H1 (cell line): ENCODE measurements at regions not wholly inside any gene's neighbourhood (a gene's known extent, or its start where the extent isn't known, plus 50 kb on each side); places are given as distances from the start of the nearest gene placed in this dataset.

Experiments used
- CTCF ChIA-PET: fragments of 300-600 bp; sonication (Branson Sonifier 250); formaldehyde crosslinking; loops from one replicate; lab custom pipeline; 2021; ENCODE audit not compliant: partially characterized antibody; lab: Charles Lee
- POLR2A ChIA-PET: fragments of 300-600 bp; sonication (Branson Sonifier 250); formaldehyde crosslinking; loops from one replicate; lab custom pipeline; 2021; ENCODE audit warnings: inconsistent platforms; ENCODE audit not compliant: partially characterized antibody; lab: Charles Lee
- DNase-seq, 2 experiments: peaks; one replicate each; pipeline versions ENCODE4 v3.0.0 to v3.0.0-alpha.2; 2010 to 2022; ENCODE audit warnings: low spot score in 2 of 2, low read depth in 1 of 2, mixed read lengths in 1 of 2
- FAIRE-seq: peaks from 2 replicates; lab custom pipeline; 2011; peaks lifted over from hg19 to GRCh38; lab: Jason Lieb, UNC
- H2AFZ ChIP-seq: 2 replicates; pipeline ENCODE4 v1.8.1; 2012; ENCODE audit warnings: low read length, inconsistent platforms
- H2AK5ac ChIP-seq: 2 replicates; pipeline ENCODE4 v1.6.1; 2013; ENCODE audit warnings: low read depth, low read length
- H2BK120ac ChIP-seq: replicated peaks from 2 replicates; pipeline ENCODE3; 2013; ENCODE audit warnings: low read depth, low read length, inconsistent platforms
- H2BK12ac ChIP-seq: 2 replicates; pipeline ENCODE4 v1.6.1; 2013; ENCODE audit warnings: low read depth, low read length
- H2BK15ac ChIP-seq: 2 replicates; pipeline ENCODE4 v1.6.1; 2013; ENCODE audit warnings: low read length
- H2BK20ac ChIP-seq: 2 replicates; pipeline ENCODE4 v1.6.1; 2013; ENCODE audit warnings: low read length
- H2BK5ac ChIP-seq: 2 replicates; pipeline ENCODE4 v1.6.1; 2013; ENCODE audit warnings: low read depth, low read length
- H3K14ac ChIP-seq: 2 replicates; pipeline ENCODE4 v1.6.1; 2013; ENCODE audit warnings: inconsistent platforms; ENCODE audit not compliant: insufficient read length
- H3K18ac ChIP-seq: 2 replicates; pipeline ENCODE4 v1.6.1; 2013; ENCODE audit warnings: low read length; ENCODE audit errors: extremely low read depth
- H3K23ac ChIP-seq: 2 replicates; pipeline ENCODE4 v1.6.1; 2013; ENCODE audit warnings: inconsistent platforms; ENCODE audit not compliant: insufficient read length
- H3K23me2 ChIP-seq: 2 replicates; pipeline ENCODE4 v1.6.1; 2013; ENCODE audit warnings: low read depth, low read length
- H3K27ac ChIP-seq: 2 replicates; pipeline ENCODE4 v1.6.1; 2011; ENCODE audit warnings: low read depth, low read length, inconsistent platforms
- H3K27me3 ChIP-seq, 4 experiments: replicated peaks in 1 of 4; 1 replicate in 1 of 4; 2 replicates in 3 of 4; pipeline versions ENCODE4 v1.6.1 to v1.8.1; 2011 to 2013; ENCODE audit warnings: low read length in 3 of 4, mild to moderate bottlenecking in 3 of 4, inconsistent platforms in 2 of 4, mixed read lengths in 2 of 4, moderate library complexity in 1 of 4; ENCODE audit not compliant: control insufficient read depth in 3 of 4, insufficient read depth in 3 of 4; ENCODE audit errors: extremely low read depth in 1 of 4
- H3K36me3 ChIP-seq, 4 experiments: 2 replicates each; pipeline versions ENCODE4 v1.6.1 to v1.8.1; 2011 to 2013; ENCODE audit warnings: mild to moderate bottlenecking in 4 of 4, low read length in 3 of 4, moderate library complexity in 2 of 4, control low read depth in 1 of 4, inconsistent platforms in 1 of 4; ENCODE audit not compliant: insufficient read depth in 4 of 4, control insufficient read depth in 2 of 4
- H3K4ac ChIP-seq: replicated peaks from 2 replicates; pipeline ENCODE3; 2013; ENCODE audit warnings: low read length, low read depth, mixed read lengths, inconsistent platforms; ENCODE audit not compliant: insufficient read length
- H3K4me1 ChIP-seq, 4 experiments: replicated peaks in 1 of 4; 1 replicate in 1 of 4; 2 replicates in 3 of 4; pipeline versions ENCODE4 v1.6.1 to v1.8.1; 2011 to 2013; ENCODE audit warnings: low read length in 3 of 4, inconsistent platforms in 2 of 4, mixed read lengths in 1 of 4; ENCODE audit not compliant: insufficient read depth in 4 of 4, control insufficient read depth in 3 of 4
- H3K4me2 ChIP-seq, 2 experiments: 2 replicates each; pipeline versions ENCODE4 v1.6.1 to v1.8.1; 2011 to 2013; ENCODE audit warnings: low read depth in 2 of 2, low read length in 2 of 2, control low read depth in 1 of 2, inconsistent platforms in 1 of 2, mild to moderate bottlenecking in 1 of 2; ENCODE audit not compliant: insufficient read depth in 1 of 2
- H3K4me3 ChIP-seq, 4 experiments: fragments of 200-600, 300-600 bp in 1 of 4; sonication (generic), shearing (Covaris generic), sonication (Bioruptor Twin) in 1 of 4; 2 replicates each; pipeline versions ENCODE4 v1.5.1 to v1.8.1; 2011 to 2016; ENCODE audit warnings: low read length in 4 of 4, low read depth in 3 of 4, control low read depth in 2 of 4, inconsistent platforms in 2 of 4, mild to moderate bottlenecking in 2 of 4, mixed read lengths in 1 of 4, moderate library complexity in 1 of 4; ENCODE audit not compliant: insufficient read depth in 2 of 4; ENCODE audit errors: extremely low read depth in 1 of 4
- H3K56ac ChIP-seq: replicated peaks from 2 replicates; pipeline ENCODE3; 2013; ENCODE audit warnings: low read depth, mild to moderate bottlenecking, mixed read lengths, low read length, inconsistent platforms; ENCODE audit not compliant: insufficient read length
- H3K79me1 ChIP-seq: 2 replicates; pipeline ENCODE4 v1.6.1; 2013; ENCODE audit warnings: low read depth, low read length, control low read depth
- H3K79me2 ChIP-seq, 2 experiments: 2 replicates each; pipeline versions ENCODE4 v1.6.1 to v1.8.1; 2012 to 2013; ENCODE audit warnings: low read length in 2 of 2, mild to moderate bottlenecking in 2 of 2, inconsistent platforms in 1 of 2; ENCODE audit not compliant: insufficient read depth in 2 of 2, control insufficient read depth in 1 of 2
- H3K9ac ChIP-seq, 4 experiments: replicated peaks in 1 of 4; 1 replicate in 1 of 4; 2 replicates in 3 of 4; pipeline versions ENCODE4 v1.6.1 to v1.8.1; 2011 to 2013; ENCODE audit warnings: low read depth in 3 of 4, low read length in 3 of 4, control low read depth in 2 of 4, mild to moderate bottlenecking in 2 of 4, moderate library complexity in 2 of 4, inconsistent platforms in 1 of 4; ENCODE audit errors: extremely low read depth in 1 of 4
- H3K9me3 ChIP-seq, 2 experiments: 2 replicates each; pipeline versions ENCODE4 v1.6.1 to v1.8.1; 2012 to 2013; ENCODE audit warnings: mild to moderate bottlenecking in 2 of 2, moderate library complexity in 2 of 2, control low read depth in 1 of 2, inconsistent platforms in 1 of 2, low read depth in 1 of 2, low read length in 1 of 2, mixed read lengths in 1 of 2; ENCODE audit not compliant: insufficient read depth in 2 of 2
- H4K20me1 ChIP-seq, 2 experiments: replicated peaks in 1 of 2; 2 replicates each; pipeline versions ENCODE3 to v1.8.1; 2011 to 2013; ENCODE audit warnings: inconsistent platforms in 2 of 2, low read length in 2 of 2, mild to moderate bottlenecking in 1 of 2; ENCODE audit not compliant: insufficient read depth in 2 of 2, control insufficient read depth in 1 of 2
- H4K5ac ChIP-seq: 2 replicates; pipeline ENCODE4 v1.6.1; 2013; ENCODE audit warnings: low read length, low read depth, mixed read lengths, inconsistent platforms; ENCODE audit not compliant: insufficient read length
- H4K8ac ChIP-seq: 2 replicates; pipeline ENCODE4 v1.8.0; 2013; ENCODE audit warnings: mild to moderate bottlenecking, moderate library complexity, low read length, inconsistent platforms; ENCODE audit not compliant: insufficient read depth; ENCODE audit errors: extremely low read depth
- H4K91ac ChIP-seq: replicated peaks from 2 replicates; pipeline ENCODE3; 2013; ENCODE audit warnings: low read length, mixed read lengths, inconsistent platforms; ENCODE audit not compliant: insufficient read length
- BACH1 ChIP-seq: IDR thresholded peaks from 2 replicates; pipeline ENCODE4 v1.6.1; 2012; ENCODE audit warnings: low read length, improper control_type of control experiment
- BRCA1 ChIP-seq: IDR thresholded peaks from 2 replicates; pipeline ENCODE4 v1.6.1; 2012; ENCODE audit warnings: low read depth, low read length, improper control_type of control experiment
- EP300 ChIP-seq, 2 experiments: IDR thresholded peaks; 1 replicate in 1 of 2; 2 replicates in 1 of 2; pipeline ENCODE4 v1.6.1; 2011 to 2012; ENCODE audit warnings: low read depth in 2 of 2, low read length in 2 of 2, mild to moderate bottlenecking in 2 of 2, borderline replicate concordance in 1 of 2, inconsistent platforms in 1 of 2, moderate library complexity in 1 of 2
- FOSL1 ChIP-seq: IDR thresholded peaks from 2 replicates; pipeline ENCODE4 v1.6.1; 2011; ENCODE audit warnings: mild to moderate bottlenecking, low read depth, low read length, moderate library complexity; ENCODE audit not compliant: insufficient read depth
- GTF2F1 ChIP-seq: IDR thresholded peaks from 2 replicates; pipeline ENCODE4 v1.6.1; 2012; ENCODE audit warnings: low read depth, low read length, improper control_type of control experiment, borderline replicate concordance
- JUN ChIP-seq: IDR thresholded peaks from 2 replicates; pipeline ENCODE4 v1.6.1; 2011; ENCODE audit warnings: low read depth, mild to moderate bottlenecking, improper control_type of control experiment, low read length
- NANOG ChIP-seq: IDR thresholded peaks from 2 replicates; pipeline ENCODE4 v1.6.1; 2011; ENCODE audit warnings: low read length, low read depth, mild to moderate bottlenecking, inconsistent platforms; ENCODE audit not compliant: insufficient read depth, poor library complexity, severe bottlenecking
- POLR2A ChIP-seq, 2 experiments: IDR thresholded peaks; 1 replicate in 1 of 2; 2 replicates in 1 of 2; pipeline ENCODE4 v1.6.1; 2011; ENCODE audit warnings: low read depth in 2 of 2, low read length in 2 of 2, mild to moderate bottlenecking in 2 of 2; ENCODE audit errors: control extremely low read depth in 1 of 2
- SP2 ChIP-seq: IDR thresholded peaks from 2 replicates; pipeline ENCODE4 v1.6.1; 2012; ENCODE audit warnings: mild to moderate bottlenecking, low read length, inconsistent platforms
- TCF12 ChIP-seq: IDR thresholded peaks from 2 replicates; pipeline ENCODE4 v1.6.1; 2011; ENCODE audit warnings: low read depth, mild to moderate bottlenecking, low read length
- YY1 ChIP-seq: IDR thresholded peaks from 2 replicates; pipeline ENCODE4 v1.6.1; 2011; ENCODE audit warnings: low read depth, mild to moderate bottlenecking, low read length
- ZNF274 ChIP-seq: IDR thresholded peaks from 2 replicates; pipeline ENCODE4 v1.7.0; 2012; ENCODE audit warnings: low read length, borderline replicate concordance; ENCODE audit errors: extremely low read depth
- WGBS, 2 experiments: shearing (Covaris generic) in 1 of 2; methylation state at CpG; one replicate each; pipeline versions ENCODE4 v1.1.6 to v1.1.7; 2013 to 2015; ENCODE audit warnings: low lambda C conversion rate in 2 of 2, mixed read lengths in 2 of 2, inconsistent platforms in 1 of 2, low coverage in 1 of 2, missing lambda C conversion rate in 1 of 2; ENCODE audit not compliant: insufficient replicate concordance in 2 of 2, insufficient coverage in 1 of 2, insufficient read length in 1 of 2; ENCODE audit errors: extremely low coverage in 1 of 2, missing lambda C conversion rate in 1 of 2; 5-methylcytosine and 5-hydroxymethylcytosine counted together
- TF ChIP-seq, protein P1 (sequence below), 3 experiments: IDR thresholded peaks; 1 replicate in 2 of 3; 2 replicates in 1 of 3; pipeline versions ENCODE4 v1.5.1 to v1.6.1; 2011; ENCODE audit warnings: low read length in 3 of 3, mild to moderate bottlenecking in 3 of 3, inconsistent platforms in 2 of 3, low read depth in 1 of 3, moderate library complexity in 1 of 3; ENCODE audit not compliant: insufficient read depth in 1 of 3; ENCODE audit errors: control extremely low read depth in 1 of 3

DNA sequence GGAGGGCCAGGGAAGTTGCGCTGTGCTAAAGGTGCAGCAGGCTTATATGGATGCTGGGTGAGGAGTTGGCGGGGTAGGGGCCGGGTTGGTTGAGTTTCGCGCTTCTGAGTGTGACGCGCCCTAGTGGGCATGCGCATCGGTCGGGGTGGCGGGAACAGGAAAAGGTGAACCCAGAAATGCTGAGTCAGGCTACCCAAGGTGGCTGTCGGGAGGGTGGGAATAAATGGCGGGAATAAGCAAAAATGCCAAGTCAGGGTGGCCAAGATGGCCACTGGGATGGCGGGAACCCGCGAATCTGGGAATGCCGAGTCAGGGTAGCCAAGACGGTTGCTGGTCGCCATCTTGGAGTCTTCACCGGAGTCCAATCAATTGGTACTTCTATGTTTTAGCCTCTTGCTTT, 580.0 kb downstream of the SUCLG1 start:
- no peak overlapping the region for H4K8ac ChIP-seq
- TF ChIP-seq POLR2A (IDR thresholded peaks at IDR 0.05; ENCODE audit: control extremely low read depth in 1 of 2, low read depth in 2 of 2, low read length in 2 of 2) (no peak), NANOG (no peak), YY1 (peak; percentile 72; the same call in 1 of the 2 replicates), SP2 (no peak), BRCA1 (no peak), JUN (no peak), ZNF274 (no peak), GTF2F1 (no peak), BACH1 (peak; percentile 74), EP300 (IDR thresholded peaks at IDR 0.05; ENCODE audit: borderline replicate concordance in 1 of 2, low read depth in 2 of 2, low read length in 2 of 2) (no peak), TCF12 (no peak), FOSL1 (no peak)
- TF ChIP-seq, protein P1, sequence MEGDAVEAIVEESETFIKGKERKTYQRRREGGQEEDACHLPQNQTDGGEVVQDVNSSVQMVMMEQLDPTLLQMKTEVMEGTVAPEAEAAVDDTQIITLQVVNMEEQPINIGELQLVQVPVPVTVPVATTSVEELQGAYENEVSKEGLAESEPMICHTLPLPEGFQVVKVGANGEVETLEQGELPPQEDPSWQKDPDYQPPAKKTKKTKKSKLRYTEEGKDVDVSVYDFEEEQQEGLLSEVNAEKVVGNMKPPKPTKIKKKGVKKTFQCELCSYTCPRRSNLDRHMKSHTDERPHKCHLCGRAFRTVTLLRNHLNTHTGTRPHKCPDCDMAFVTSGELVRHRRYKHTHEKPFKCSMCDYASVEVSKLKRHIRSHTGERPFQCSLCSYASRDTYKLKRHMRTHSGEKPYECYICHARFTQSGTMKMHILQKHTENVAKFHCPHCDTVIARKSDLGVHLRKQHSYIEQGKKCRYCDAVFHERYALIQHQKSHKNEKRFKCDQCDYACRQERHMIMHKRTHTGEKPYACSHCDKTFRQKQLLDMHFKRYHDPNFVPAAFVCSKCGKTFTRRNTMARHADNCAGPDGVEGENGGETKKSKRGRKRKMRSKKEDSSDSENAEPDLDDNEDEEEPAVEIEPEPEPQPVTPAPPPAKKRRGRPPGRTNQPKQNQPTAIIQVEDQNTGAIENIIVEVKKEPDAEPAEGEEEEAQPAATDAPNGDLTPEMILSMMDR (IDR thresholded peaks at IDR 0.05; ENCODE audit: control extremely low read depth in 1 of 3, insufficient read depth in 1 of 3, low read depth in 1 of 3, low read length in 3 of 3), result no peak

More for the DNA sequence above, 580.0 kb downstream of the SUCLG1 start:
- Histone ChIP-seq H3K9ac (no peak overlapping the region), H3K27me3 (no peaks in the 10 kb centered on the region), H2BK20ac (no peak overlapping the region), H3K27ac (no peak overlapping the region), H3K9me3 (peaks cover 10 to 17% of the 10 kb centered on the region in 2 experiments; a peak in 3 of 4 replicates), H3K4me3 (no peak overlapping the region), H3K23me2 (no peaks in the 10 kb centered on the region), H3K23ac (no peak overlapping the region), H2BK120ac (no peak overlapping the region), H3K4me1 (no peaks in the 10 kb centered on the region), H4K20me1 (no peaks in the 10 kb centered on the region), H3K18ac (no peak overlapping the region), H3K14ac (no peak overlapping the region), H2BK5ac (no peak overlapping the region), H3K56ac (no peak overlapping the region), H3K4ac (no peak overlapping the region), H3K79me2 (no peaks in the 10 kb centered on the region), H4K91ac (no peak overlapping the region), H3K79me1 (no peaks in the 10 kb centered on the region), H2BK15ac (no peak overlapping the region), H2BK12ac (no peak overlapping the region), H4K5ac (no peak overlapping the region), H2AK5ac (no peak overlapping the region), H3K4me2 (no peak overlapping the region), H3K36me3 (no peaks in the 10 kb centered on the region; a peak in 1 of 8 replicates), H2AFZ (no peak overlapping the region)
- FAIRE-seq (no peak), DNase-seq (no peak)
- WGBS, 2 experiments, result 95% methylated on average over 20 of the region's 20 CpGs; no CpG with 5 or more reads in 1 of the 2 experiments
- ChIA-PET CTCF (interaction anchor here (1.4 kb wide), 1 partner anchor 117 kb away, joined by 5 read pairs; no protein-coding TSS in a partner anchor), POLR2A (no interaction called here)
